H1 (cell line): ENCODE measurements at regions not wholly inside any gene's neighbourhood (a gene's known extent, or its start where the extent isn't known, plus 50 kb on each side); places are given as distances from the start of the nearest gene placed in this dataset.

Source experiments
- CTCF ChIA-PET: fragments of 300-600 bp; sonication (Branson Sonifier 250); formaldehyde crosslinking; loops from one replicate; lab custom pipeline; 2021; ENCODE audit not compliant: partially characterized antibody; lab: Charles Lee
- POLR2A ChIA-PET: fragments of 300-600 bp; sonication (Branson Sonifier 250); formaldehyde crosslinking; loops from one replicate; lab custom pipeline; 2021; ENCODE audit warnings: inconsistent platforms; ENCODE audit not compliant: partially characterized antibody; lab: Charles Lee
- DNase-seq, 2 experiments: peaks; one replicate each; pipeline versions ENCODE4 v3.0.0 to v3.0.0-alpha.2; 2010 to 2022; ENCODE audit warnings: low spot score in 2 of 2, low read depth in 1 of 2, mixed read lengths in 1 of 2
- FAIRE-seq: peaks from 2 replicates; lab custom pipeline; 2011; peaks lifted over from hg19 to GRCh38; lab: Jason Lieb, UNC
- H2AFZ ChIP-seq: 2 replicates; pipeline ENCODE4 v1.8.1; 2012; ENCODE audit warnings: low read length, inconsistent platforms
- H2AK5ac ChIP-seq: 2 replicates; pipeline ENCODE4 v1.6.1; 2013; ENCODE audit warnings: low read depth, low read length
- H2BK120ac ChIP-seq: replicated peaks from 2 replicates; pipeline ENCODE3; 2013; ENCODE audit warnings: low read depth, low read length, inconsistent platforms
- H2BK12ac ChIP-seq: 2 replicates; pipeline ENCODE4 v1.6.1; 2013; ENCODE audit warnings: low read depth, low read length
- H2BK15ac ChIP-seq: 2 replicates; pipeline ENCODE4 v1.6.1; 2013; ENCODE audit warnings: low read length
- H2BK20ac ChIP-seq: 2 replicates; pipeline ENCODE4 v1.6.1; 2013; ENCODE audit warnings: low read length
- H2BK5ac ChIP-seq: 2 replicates; pipeline ENCODE4 v1.6.1; 2013; ENCODE audit warnings: low read depth, low read length
- H3K14ac ChIP-seq: 2 replicates; pipeline ENCODE4 v1.6.1; 2013; ENCODE audit warnings: inconsistent platforms; ENCODE audit not compliant: insufficient read length
- H3K18ac ChIP-seq: 2 replicates; pipeline ENCODE4 v1.6.1; 2013; ENCODE audit warnings: low read length; ENCODE audit errors: extremely low read depth
- H3K23ac ChIP-seq: 2 replicates; pipeline ENCODE4 v1.6.1; 2013; ENCODE audit warnings: inconsistent platforms; ENCODE audit not compliant: insufficient read length
- H3K23me2 ChIP-seq: 2 replicates; pipeline ENCODE4 v1.6.1; 2013; ENCODE audit warnings: low read depth, low read length
- H3K27ac ChIP-seq: 2 replicates; pipeline ENCODE4 v1.6.1; 2011; ENCODE audit warnings: low read depth, low read length, inconsistent platforms
- H3K27me3 ChIP-seq, 4 experiments: replicated peaks in 1 of 4; 1 replicate in 1 of 4; 2 replicates in 3 of 4; pipeline versions ENCODE4 v1.6.1 to v1.8.1; 2011 to 2013; ENCODE audit warnings: low read length in 3 of 4, mild to moderate bottlenecking in 3 of 4, inconsistent platforms in 2 of 4, mixed read lengths in 2 of 4, moderate library complexity in 1 of 4; ENCODE audit not compliant: control insufficient read depth in 3 of 4, insufficient read depth in 3 of 4; ENCODE audit errors: extremely low read depth in 1 of 4
- H3K36me3 ChIP-seq, 4 experiments: 2 replicates each; pipeline versions ENCODE4 v1.6.1 to v1.8.1; 2011 to 2013; ENCODE audit warnings: mild to moderate bottlenecking in 4 of 4, low read length in 3 of 4, moderate library complexity in 2 of 4, control low read depth in 1 of 4, inconsistent platforms in 1 of 4; ENCODE audit not compliant: insufficient read depth in 4 of 4, control insufficient read depth in 2 of 4
- H3K4ac ChIP-seq: replicated peaks from 2 replicates; pipeline ENCODE3; 2013; ENCODE audit warnings: low read length, low read depth, mixed read lengths, inconsistent platforms; ENCODE audit not compliant: insufficient read length
- H3K4me1 ChIP-seq, 4 experiments: replicated peaks in 1 of 4; 1 replicate in 1 of 4; 2 replicates in 3 of 4; pipeline versions ENCODE4 v1.6.1 to v1.8.1; 2011 to 2013; ENCODE audit warnings: low read length in 3 of 4, inconsistent platforms in 2 of 4, mixed read lengths in 1 of 4; ENCODE audit not compliant: insufficient read depth in 4 of 4, control insufficient read depth in 3 of 4
- H3K4me2 ChIP-seq, 2 experiments: 2 replicates each; pipeline versions ENCODE4 v1.6.1 to v1.8.1; 2011 to 2013; ENCODE audit warnings: low read depth in 2 of 2, low read length in 2 of 2, control low read depth in 1 of 2, inconsistent platforms in 1 of 2, mild to moderate bottlenecking in 1 of 2; ENCODE audit not compliant: insufficient read depth in 1 of 2
- H3K4me3 ChIP-seq, 4 experiments: fragments of 200-600, 300-600 bp in 1 of 4; sonication (generic), shearing (Covaris generic), sonication (Bioruptor Twin) in 1 of 4; 2 replicates each; pipeline versions ENCODE4 v1.5.1 to v1.8.1; 2011 to 2016; ENCODE audit warnings: low read length in 4 of 4, low read depth in 3 of 4, control low read depth in 2 of 4, inconsistent platforms in 2 of 4, mild to moderate bottlenecking in 2 of 4, mixed read lengths in 1 of 4, moderate library complexity in 1 of 4; ENCODE audit not compliant: insufficient read depth in 2 of 4; ENCODE audit errors: extremely low read depth in 1 of 4
- H3K56ac ChIP-seq: replicated peaks from 2 replicates; pipeline ENCODE3; 2013; ENCODE audit warnings: low read depth, mild to moderate bottlenecking, mixed read lengths, low read length, inconsistent platforms; ENCODE audit not compliant: insufficient read length
- H3K79me1 ChIP-seq: 2 replicates; pipeline ENCODE4 v1.6.1; 2013; ENCODE audit warnings: low read depth, low read length, control low read depth
- H3K79me2 ChIP-seq, 2 experiments: 2 replicates each; pipeline versions ENCODE4 v1.6.1 to v1.8.1; 2012 to 2013; ENCODE audit warnings: low read length in 2 of 2, mild to moderate bottlenecking in 2 of 2, inconsistent platforms in 1 of 2; ENCODE audit not compliant: insufficient read depth in 2 of 2, control insufficient read depth in 1 of 2
- H3K9ac ChIP-seq, 4 experiments: replicated peaks in 1 of 4; 1 replicate in 1 of 4; 2 replicates in 3 of 4; pipeline versions ENCODE4 v1.6.1 to v1.8.1; 2011 to 2013; ENCODE audit warnings: low read depth in 3 of 4, low read length in 3 of 4, control low read depth in 2 of 4, mild to moderate bottlenecking in 2 of 4, moderate library complexity in 2 of 4, inconsistent platforms in 1 of 4; ENCODE audit errors: extremely low read depth in 1 of 4
- H3K9me3 ChIP-seq, 2 experiments: 2 replicates each; pipeline versions ENCODE4 v1.6.1 to v1.8.1; 2012 to 2013; ENCODE audit warnings: mild to moderate bottlenecking in 2 of 2, moderate library complexity in 2 of 2, control low read depth in 1 of 2, inconsistent platforms in 1 of 2, low read depth in 1 of 2, low read length in 1 of 2, mixed read lengths in 1 of 2; ENCODE audit not compliant: insufficient read depth in 2 of 2
- H4K20me1 ChIP-seq, 2 experiments: replicated peaks in 1 of 2; 2 replicates each; pipeline versions ENCODE3 to v1.8.1; 2011 to 2013; ENCODE audit warnings: inconsistent platforms in 2 of 2, low read length in 2 of 2, mild to moderate bottlenecking in 1 of 2; ENCODE audit not compliant: insufficient read depth in 2 of 2, control insufficient read depth in 1 of 2
- H4K5ac ChIP-seq: 2 replicates; pipeline ENCODE4 v1.6.1; 2013; ENCODE audit warnings: low read length, low read depth, mixed read lengths, inconsistent platforms; ENCODE audit not compliant: insufficient read length
- H4K8ac ChIP-seq: 2 replicates; pipeline ENCODE4 v1.8.0; 2013; ENCODE audit warnings: mild to moderate bottlenecking, moderate library complexity, low read length, inconsistent platforms; ENCODE audit not compliant: insufficient read depth; ENCODE audit errors: extremely low read depth
- H4K91ac ChIP-seq: replicated peaks from 2 replicates; pipeline ENCODE3; 2013; ENCODE audit warnings: low read length, mixed read lengths, inconsistent platforms; ENCODE audit not compliant: insufficient read length
- BRCA1 ChIP-seq: IDR thresholded peaks from 2 replicates; pipeline ENCODE4 v1.6.1; 2012; ENCODE audit warnings: low read depth, low read length, improper control_type of control experiment
- EZH2 ChIP-seq: fragments of 200-600 bp; sonication (generic); IDR thresholded peaks from 2 replicates; pipeline ENCODE4 v1.7.1; 2012; ENCODE audit warnings: low read depth, mild to moderate bottlenecking, moderate library complexity, low read length, inconsistent platforms; ENCODE audit not compliant: severe bottlenecking
- FOSL1 ChIP-seq: IDR thresholded peaks from 2 replicates; pipeline ENCODE4 v1.6.1; 2011; ENCODE audit warnings: mild to moderate bottlenecking, low read depth, low read length, moderate library complexity; ENCODE audit not compliant: insufficient read depth
- GTF2F1 ChIP-seq: IDR thresholded peaks from 2 replicates; pipeline ENCODE4 v1.6.1; 2012; ENCODE audit warnings: low read depth, low read length, improper control_type of control experiment, borderline replicate concordance
- HDAC2 ChIP-seq, 2 experiments: fragments of 300-600 bp in 1 of 2; sonication (generic) in 1 of 2; IDR thresholded peaks; 2 replicates each; pipeline ENCODE4 v1.6.1; 2011 to 2012; ENCODE audit warnings: low read depth in 2 of 2, low read length in 2 of 2, mild to moderate bottlenecking in 2 of 2, moderate library complexity in 2 of 2, borderline replicate concordance in 1 of 2, inconsistent platforms in 1 of 2
- HDAC6 ChIP-seq: IDR thresholded peaks from one replicate; pipeline ENCODE4 v1.7.1; 2012; ENCODE audit warnings: low read depth, mild to moderate bottlenecking, inconsistent platforms, low read length, moderate library complexity
- JUN ChIP-seq: IDR thresholded peaks from 2 replicates; pipeline ENCODE4 v1.6.1; 2011; ENCODE audit warnings: low read depth, mild to moderate bottlenecking, improper control_type of control experiment, low read length
- KDM5A ChIP-seq: fragments of 200-600 bp; IDR thresholded peaks from 2 replicates; pipeline ENCODE4 v1.7.1; 2012; ENCODE audit warnings: mild to moderate bottlenecking, low read length, inconsistent platforms, mixed read lengths
- NRF1 ChIP-seq: IDR thresholded peaks from 2 replicates; pipeline ENCODE4 v1.6.1; 2011; ENCODE audit warnings: mild to moderate bottlenecking, low read depth, low read length, improper control_type of control experiment
- POLR2AphosphoS5 ChIP-seq: IDR thresholded peaks from 2 replicates; pipeline ENCODE4 v1.6.1; 2011; ENCODE audit warnings: low read depth, low read length
- SAP30 ChIP-seq: fragments of 300-600 bp; sonication (generic); IDR thresholded peaks from 2 replicates; pipeline ENCODE4 v1.7.1; 2012; ENCODE audit warnings: low read length, moderate library complexity, mild to moderate bottlenecking, inconsistent platforms; ENCODE audit not compliant: insufficient read depth, insufficient replicate concordance
- TBP ChIP-seq: IDR thresholded peaks from 2 replicates; pipeline ENCODE4 v1.6.1; 2011; ENCODE audit warnings: low read depth, low read length, improper control_type of control experiment
- WGBS, 2 experiments: shearing (Covaris generic) in 1 of 2; methylation state at CpG; one replicate each; pipeline versions ENCODE4 v1.1.6 to v1.1.7; 2013 to 2015; ENCODE audit warnings: low lambda C conversion rate in 2 of 2, mixed read lengths in 2 of 2, inconsistent platforms in 1 of 2, low coverage in 1 of 2, missing lambda C conversion rate in 1 of 2; ENCODE audit not compliant: insufficient replicate concordance in 2 of 2, insufficient coverage in 1 of 2, insufficient read length in 1 of 2; ENCODE audit errors: extremely low coverage in 1 of 2, missing lambda C conversion rate in 1 of 2; 5-methylcytosine and 5-hydroxymethylcytosine counted together

GRCh38 chr15:26051761-26052675, 188.9 kb upstream of the ATP10A start:
- H2AFZ ChIP-seq, result peak overlapping the region; percentile 85
- H2AK5ac ChIP-seq, result no peak overlapping the region
- H4K91ac ChIP-seq, result no peak overlapping the region
- no peak overlapping the region for H2BK12ac ChIP-seq
- H4K5ac ChIP-seq, result no peak overlapping the region
- no peaks in the 10 kb centered on the region for H3K79me2 ChIP-seq
- no peak overlapping the region for H2BK5ac ChIP-seq
- DNase-seq (no peak), FAIRE-seq (no peak)
- no peak overlapping the region for H3K4ac ChIP-seq
- H3K27ac ChIP-seq, result no peak overlapping the region
- CTCF ChIA-PET, result interaction anchor here (0.6 to 1.9 kb wide), 5 partner anchors 10 to 105 kb away, joined by 3 to 8 read pairs (median 3); no protein-coding TSS in a partner anchor
- no peak overlapping the region for H2BK120ac ChIP-seq
- no peaks in the 10 kb centered on the region for H3K27me3 ChIP-seq
- H3K36me3 ChIP-seq, result no peaks in the 10 kb centered on the region
- H3K56ac ChIP-seq, result no peak overlapping the region
- no peaks in the 10 kb centered on the region for H4K20me1 ChIP-seq
- no peak overlapping the region for H3K23ac ChIP-seq
- H3K4me2 ChIP-seq, result no peak overlapping the region
- no peak overlapping the region for H2BK20ac ChIP-seq
- H3K4me1 ChIP-seq, result 0 out of 7 replicates have a peak, but pooled peaks cover 0 to 3% (median 0%) of the 10 kb centered on the region in 4 experiments
- H3K14ac ChIP-seq, result no peak overlapping the region
- H2BK15ac ChIP-seq, result no peak overlapping the region
- POLR2A ChIA-PET, result interaction anchor here (0.8 kb wide), 1 partner anchor 30 kb away, joined by 3 read pairs; no protein-coding TSS in a partner anchor
- H3K23me2 ChIP-seq, result no peaks in the 10 kb centered on the region
- H3K79me1 ChIP-seq, result no peaks in the 10 kb centered on the region
- H3K9me3 ChIP-seq, result peaks cover 0 to 2% of the 10 kb centered on the region in 2 experiments; a peak in 1 of 4 replicates
- H3K9ac ChIP-seq, result no peak overlapping the region
- no peak overlapping the region for H3K18ac ChIP-seq
- 84% methylated on average over 14 of the region's 14 CpGs; no CpG with 5 or more reads in 1 of the 2 experiments for WGBS, 2 experiments
- H3K4me3 ChIP-seq, result no peak overlapping the region
- H4K8ac ChIP-seq, result no peak overlapping the region
- TF ChIP-seq GTF2F1 (no peak), KDM5A (no peak), BRCA1 (no peak), SAP30 (no peak), JUN (no peak), HDAC2 (IDR thresholded peaks at IDR 0.05; ENCODE audit: borderline replicate concordance in 1 of 2, low read depth in 2 of 2, low read length in 2 of 2) (no peak), HDAC6 (no peak), TBP (no peak), NRF1 (no peak), FOSL1 (no peak), EZH2 (no peak), POLR2AphosphoS5 (no peak)
